HepG2 (cell line): ENCODE measurements at regions not wholly inside any gene's neighbourhood (a gene's known extent, or its start where the extent isn't known, plus 50 kb on each side); places are given as distances from the start of the nearest gene placed in this dataset.

Source experiments
- HIVEP1 ChIP-seq: sonication (generic); formaldehyde crosslinking; IDR thresholded peaks from 2 replicates; pipeline ENCODE4 v1.4.0; 2020; ENCODE audit warnings: mild to moderate bottlenecking, missing genetic modification reagents
- SUZ12 ChIP-seq: fragments of 150-350 bp; IDR thresholded peaks from 2 replicates; pipeline ENCODE4 v1.6.1; 2014; ENCODE audit warnings: low read depth, low read length
- TF ChIP-seq, protein P1 (sequence below): sonication (generic); formaldehyde crosslinking; conservative IDR thresholded peaks from 2 replicates; pipeline ENCODE4 v1.8.1; 2023; ENCODE audit warnings: missing genetic modification reagents
- TF ChIP-seq, protein P2 (sequence below), 2 experiments: fragments of 450-650 bp in 1 of 2; sonication (generic) in 1 of 2; formaldehyde crosslinking; IDR thresholded peaks; 2 replicates each; pipeline versions ENCODE4 v1.5.0 to v1.8.0; 2020 to 2022; ENCODE audit warnings: mild to moderate bottlenecking in 1 of 2, missing genetic modification reagents in 1 of 2
- TF ChIP-seq, protein P3 (sequence below), 2 experiments: IDR thresholded peaks; 2 replicates each; pipeline ENCODE4 v1.6.1; 2011 to 2012; ENCODE audit warnings: low read length in 2 of 2, borderline replicate concordance in 1 of 2, low read depth in 1 of 2, mild to moderate bottlenecking in 1 of 2, moderate library complexity in 1 of 2

DNA sequence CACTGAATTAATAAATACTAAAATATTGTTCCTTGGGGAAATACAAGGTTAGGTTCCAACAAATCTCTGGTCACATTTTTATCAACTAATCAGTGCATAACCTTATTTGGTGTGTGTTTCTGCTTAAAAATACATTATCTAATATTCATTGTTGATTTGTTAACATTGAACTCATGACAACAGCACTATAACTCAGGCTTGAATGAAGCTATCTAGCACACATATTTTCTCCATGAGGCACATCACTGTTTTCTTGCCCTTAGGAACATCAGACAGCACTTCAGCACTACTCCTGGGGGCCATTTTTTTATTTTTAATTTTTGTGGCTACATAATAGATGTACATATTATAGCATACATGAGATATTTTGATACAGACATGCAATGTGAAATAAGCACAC is 277.2 kb upstream of the NT5E start:
- TF ChIP-seq, protein P1, sequence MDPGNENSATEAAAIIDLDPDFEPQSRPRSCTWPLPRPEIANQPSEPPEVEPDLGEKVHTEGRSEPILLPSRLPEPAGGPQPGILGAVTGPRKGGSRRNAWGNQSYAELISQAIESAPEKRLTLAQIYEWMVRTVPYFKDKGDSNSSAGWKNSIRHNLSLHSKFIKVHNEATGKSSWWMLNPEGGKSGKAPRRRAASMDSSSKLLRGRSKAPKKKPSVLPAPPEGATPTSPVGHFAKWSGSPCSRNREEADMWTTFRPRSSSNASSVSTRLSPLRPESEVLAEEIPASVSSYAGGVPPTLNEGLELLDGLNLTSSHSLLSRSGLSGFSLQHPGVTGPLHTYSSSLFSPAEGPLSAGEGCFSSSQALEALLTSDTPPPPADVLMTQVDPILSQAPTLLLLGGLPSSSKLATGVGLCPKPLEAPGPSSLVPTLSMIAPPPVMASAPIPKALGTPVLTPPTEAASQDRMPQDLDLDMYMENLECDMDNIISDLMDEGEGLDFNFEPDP (CRISPR knock-in tag), result no peak
- TF ChIP-seq SUZ12, result no peak
- TF ChIP-seq, protein P2, sequence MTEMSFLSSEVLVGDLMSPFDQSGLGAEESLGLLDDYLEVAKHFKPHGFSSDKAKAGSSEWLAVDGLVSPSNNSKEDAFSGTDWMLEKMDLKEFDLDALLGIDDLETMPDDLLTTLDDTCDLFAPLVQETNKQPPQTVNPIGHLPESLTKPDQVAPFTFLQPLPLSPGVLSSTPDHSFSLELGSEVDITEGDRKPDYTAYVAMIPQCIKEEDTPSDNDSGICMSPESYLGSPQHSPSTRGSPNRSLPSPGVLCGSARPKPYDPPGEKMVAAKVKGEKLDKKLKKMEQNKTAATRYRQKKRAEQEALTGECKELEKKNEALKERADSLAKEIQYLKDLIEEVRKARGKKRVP (CRISPR knock-in tag; IDR thresholded peaks at IDR 0.05), result no peak
- TF ChIP-seq HIVEP1 (CRISPR knock-in tag), result no peak
- TF ChIP-seq, protein P3, sequence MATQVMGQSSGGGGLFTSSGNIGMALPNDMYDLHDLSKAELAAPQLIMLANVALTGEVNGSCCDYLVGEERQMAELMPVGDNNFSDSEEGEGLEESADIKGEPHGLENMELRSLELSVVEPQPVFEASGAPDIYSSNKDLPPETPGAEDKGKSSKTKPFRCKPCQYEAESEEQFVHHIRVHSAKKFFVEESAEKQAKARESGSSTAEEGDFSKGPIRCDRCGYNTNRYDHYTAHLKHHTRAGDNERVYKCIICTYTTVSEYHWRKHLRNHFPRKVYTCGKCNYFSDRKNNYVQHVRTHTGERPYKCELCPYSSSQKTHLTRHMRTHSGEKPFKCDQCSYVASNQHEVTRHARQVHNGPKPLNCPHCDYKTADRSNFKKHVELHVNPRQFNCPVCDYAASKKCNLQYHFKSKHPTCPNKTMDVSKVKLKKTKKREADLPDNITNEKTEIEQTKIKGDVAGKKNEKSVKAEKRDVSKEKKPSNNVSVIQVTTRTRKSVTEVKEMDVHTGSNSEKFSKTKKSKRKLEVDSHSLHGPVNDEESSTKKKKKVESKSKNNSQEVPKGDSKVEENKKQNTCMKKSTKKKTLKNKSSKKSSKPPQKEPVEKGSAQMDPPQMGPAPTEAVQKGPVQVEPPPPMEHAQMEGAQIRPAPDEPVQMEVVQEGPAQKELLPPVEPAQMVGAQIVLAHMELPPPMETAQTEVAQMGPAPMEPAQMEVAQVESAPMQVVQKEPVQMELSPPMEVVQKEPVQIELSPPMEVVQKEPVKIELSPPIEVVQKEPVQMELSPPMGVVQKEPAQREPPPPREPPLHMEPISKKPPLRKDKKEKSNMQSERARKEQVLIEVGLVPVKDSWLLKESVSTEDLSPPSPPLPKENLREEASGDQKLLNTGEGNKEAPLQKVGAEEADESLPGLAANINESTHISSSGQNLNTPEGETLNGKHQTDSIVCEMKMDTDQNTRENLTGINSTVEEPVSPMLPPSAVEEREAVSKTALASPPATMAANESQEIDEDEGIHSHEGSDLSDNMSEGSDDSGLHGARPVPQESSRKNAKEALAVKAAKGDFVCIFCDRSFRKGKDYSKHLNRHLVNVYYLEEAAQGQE (IDR thresholded peaks at IDR 0.05; ENCODE audit: borderline replicate concordance in 1 of 2, low read depth in 1 of 2, low read length in 2 of 2), result no peak
